HG02610 (cell line): ENCODE measurements at regions not wholly inside any gene's neighbourhood (a gene's known extent, or its start where the extent isn't known, plus 50 kb on each side); places are given as distances from the start of the nearest gene placed in this dataset.

Experiments used
- ATAC-seq: cut with Tn5 transposase; IDR thresholded peaks from one replicate; pipeline ENCODE4 v1.9.1; 2021; ENCODE audit warnings: mild to moderate bottlenecking, moderate library complexity; ENCODE audit not compliant: unreplicated experiment

DNA sequence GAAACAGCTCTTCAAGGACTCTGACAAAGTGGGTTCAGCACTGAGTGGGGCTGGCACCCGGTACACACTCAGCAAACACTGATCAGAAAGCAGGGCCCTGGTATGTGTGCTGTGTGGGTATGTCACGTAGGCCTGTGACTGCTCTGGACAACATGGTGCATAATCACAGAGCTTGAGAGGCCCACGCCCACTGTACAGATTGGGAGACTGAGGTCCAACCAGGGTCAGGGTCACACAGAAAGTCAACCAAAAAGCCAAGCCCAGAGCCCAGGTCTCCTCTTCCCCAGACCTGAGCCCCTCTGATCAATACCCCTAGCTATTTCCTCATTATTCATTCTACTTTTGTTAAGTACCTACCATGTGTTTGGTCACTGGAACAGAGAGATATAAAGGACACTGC lies 166.1 kb upstream of the LINGO1 start:
- no peak for ATAC-seq

- ATAC-seq: no peak
These were observed 165.6 kb upstream of the LINGO1 start for GRCh38 chr15:77798151-77798835.

DNA sequence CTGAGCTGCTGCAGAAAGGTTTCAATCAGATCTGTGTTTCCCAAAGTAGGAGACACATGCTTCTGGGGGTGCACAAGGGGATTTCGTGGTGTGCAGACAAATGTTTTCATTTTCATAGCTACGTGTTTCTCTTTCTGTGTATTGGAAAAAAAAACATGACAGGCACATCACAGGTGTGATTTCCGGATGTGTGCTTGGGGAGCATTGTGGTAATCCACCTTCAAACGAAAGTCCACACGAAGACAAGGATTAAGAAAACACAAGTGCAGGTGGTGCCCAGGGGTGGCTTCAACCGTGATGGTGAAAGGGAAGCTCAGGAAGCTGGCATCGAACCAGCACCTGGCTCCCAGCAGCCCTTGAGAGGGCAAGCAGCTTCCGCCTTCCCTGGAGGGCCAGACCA lies 164.6 kb upstream of the LINGO1 start:
- no peak for ATAC-seq

DNA sequence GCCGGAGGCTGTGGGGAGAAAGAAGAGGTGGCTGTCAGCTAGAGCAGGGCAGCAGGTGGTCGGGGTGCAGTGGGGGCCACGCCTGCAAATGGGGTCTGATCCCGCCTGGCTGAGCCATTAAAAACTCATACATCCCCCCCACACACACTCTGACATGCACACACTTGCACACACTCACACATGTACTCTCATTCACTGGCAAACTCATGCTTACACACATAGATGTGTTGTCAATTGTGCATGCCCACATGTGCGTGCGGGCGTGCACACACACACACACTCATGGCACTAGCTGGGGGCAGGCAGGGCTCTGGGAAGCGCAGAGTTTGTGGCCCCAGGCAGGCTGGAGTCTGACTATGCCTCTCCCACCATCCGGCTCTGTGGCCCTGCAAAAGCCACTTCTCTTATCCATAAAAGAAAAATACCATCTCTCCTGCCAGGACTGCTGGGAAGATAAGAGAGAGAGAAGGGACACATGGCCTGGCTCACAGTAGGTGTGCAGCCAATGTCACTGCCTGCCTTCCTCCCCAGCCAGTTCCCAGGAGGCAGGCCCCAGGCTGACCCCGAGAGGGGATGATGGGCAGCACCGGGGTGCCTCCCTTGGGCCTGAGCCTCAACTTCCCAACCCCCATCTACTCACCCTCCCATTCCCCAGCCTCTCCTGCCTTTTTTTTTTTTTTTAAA lies 163.5 kb upstream of the LINGO1 start:
- ATAC-seq: no peak

- no peak for ATAC-seq
These were observed 162.7 kb upstream of the LINGO1 start for GRCh38 chr15:77795446-77795845.

DNA sequence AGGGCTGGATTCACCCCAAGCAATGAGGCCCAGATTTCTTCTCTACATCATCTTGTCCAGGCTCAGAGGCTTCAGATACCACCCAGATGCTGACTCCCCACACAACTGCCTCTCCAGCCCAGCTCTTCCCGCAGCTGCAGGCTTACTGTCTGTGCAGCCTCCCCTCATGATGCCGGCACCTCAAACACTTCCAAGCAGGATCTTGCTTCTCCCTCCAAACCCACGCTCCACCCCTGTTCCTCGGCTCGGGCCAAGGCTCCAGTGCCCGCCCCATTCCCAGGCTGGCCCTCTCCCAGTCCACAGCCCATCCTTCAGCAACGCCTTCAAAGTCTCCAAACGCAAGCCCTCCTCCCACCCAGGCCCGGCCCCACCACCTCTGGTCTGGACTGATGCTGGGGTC lies 159.2 kb upstream of the LINGO1 start:
- no peak for ATAC-seq

GRCh38 chr15:77790481-77790880 lies 157.8 kb upstream of the LINGO1 start:
- no peak for ATAC-seq

GRCh38 chr15:77786956-77787355 lies 154.2 kb upstream of the LINGO1 start:
- no peak for ATAC-seq

DNA sequence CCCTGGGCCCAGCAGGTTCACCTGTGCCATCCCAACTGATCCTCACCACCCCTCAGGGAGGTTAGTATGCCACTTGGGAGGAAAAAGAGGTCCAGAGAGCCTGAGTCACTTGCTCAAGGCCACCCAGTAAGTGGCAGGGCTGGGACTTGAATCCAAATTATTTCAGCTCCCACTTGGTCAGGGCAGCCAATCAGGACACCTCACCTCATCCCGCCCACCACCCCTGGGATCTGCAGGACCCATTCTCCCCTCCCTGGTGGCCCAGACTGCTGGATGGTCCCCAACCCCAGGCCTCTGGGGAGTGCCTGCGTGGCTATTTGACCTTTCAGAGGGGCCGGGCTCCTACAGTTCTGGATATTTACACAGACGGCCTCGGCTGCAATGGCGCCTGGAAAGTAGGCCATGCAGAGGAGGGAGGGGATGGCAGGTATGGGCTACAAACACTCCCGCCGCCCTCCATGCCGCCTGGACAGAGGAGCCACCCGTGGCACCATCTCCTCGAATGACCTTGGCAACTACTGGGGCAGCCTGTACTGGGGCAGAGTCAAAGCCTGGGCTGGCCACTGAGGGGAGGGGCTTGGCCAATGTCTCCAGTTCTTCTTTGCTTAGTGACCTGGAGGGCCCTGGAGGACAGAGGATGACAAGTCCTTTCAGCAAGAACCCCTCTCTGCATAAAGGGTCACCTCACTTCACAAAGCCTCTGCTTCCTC lies 153.6 kb upstream of the LINGO1 start:
- ATAC-seq: no peak

- no peak for ATAC-seq
These were observed 151.9 kb upstream of the LINGO1 start for GRCh38 chr15:77784361-77785292.

- no peak for ATAC-seq
These were observed 150.9 kb upstream of the LINGO1 start for GRCh38 chr15:77783636-77784035.

DNA sequence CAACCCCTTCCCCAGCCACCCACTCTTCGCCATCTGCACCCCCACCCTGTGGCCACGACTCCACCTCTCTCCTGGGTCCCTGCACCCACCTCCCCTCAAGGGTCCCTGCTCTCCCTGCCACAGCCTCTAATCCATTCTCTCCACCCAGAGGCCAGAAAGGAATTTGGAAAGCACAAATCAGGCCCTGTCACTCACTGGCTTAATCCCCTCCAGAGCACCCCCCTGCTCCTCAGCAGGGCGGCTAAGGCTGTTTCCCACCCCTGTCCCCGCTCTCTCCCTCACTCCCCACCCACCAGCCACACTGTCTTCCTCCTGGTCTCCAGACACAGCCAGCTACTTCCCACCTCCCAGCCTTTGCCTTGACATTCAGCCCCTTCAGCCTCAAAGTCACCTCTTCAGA lies 150.0 kb upstream of the LINGO1 start:
- ATAC-seq: no peak

- no peak for ATAC-seq
These were observed 149.2 kb upstream of the LINGO1 start for GRCh38 chr15:77781946-77782240.

GRCh38 chr15:77781151-77781945 lies 148.6 kb upstream of the LINGO1 start:
- ATAC-seq: no peak

DNA sequence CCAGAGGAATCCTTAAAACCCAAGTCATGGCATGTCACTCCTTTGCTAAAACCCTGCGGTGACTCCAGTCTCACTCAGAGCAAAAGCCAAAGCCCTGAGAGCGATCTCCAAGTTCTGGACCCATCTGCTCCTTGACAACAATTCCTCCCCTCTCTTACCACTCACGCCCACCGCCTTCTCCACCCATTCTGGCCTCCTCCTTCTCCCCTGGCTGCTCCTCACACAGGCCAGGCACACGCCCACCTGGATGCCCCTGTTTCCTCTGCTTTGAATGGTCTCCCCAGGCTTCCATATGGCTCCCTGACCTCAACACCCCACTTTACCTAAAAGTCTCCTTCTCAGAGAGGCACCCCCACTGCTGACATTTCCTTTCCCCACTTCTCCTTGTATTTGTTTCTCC lies 146.1 kb upstream of the LINGO1 start:
- ATAC-seq: no peak

GRCh38 chr15:77775837-77776236 lies 143.1 kb upstream of the LINGO1 start:
- ATAC-seq: no peak

DNA sequence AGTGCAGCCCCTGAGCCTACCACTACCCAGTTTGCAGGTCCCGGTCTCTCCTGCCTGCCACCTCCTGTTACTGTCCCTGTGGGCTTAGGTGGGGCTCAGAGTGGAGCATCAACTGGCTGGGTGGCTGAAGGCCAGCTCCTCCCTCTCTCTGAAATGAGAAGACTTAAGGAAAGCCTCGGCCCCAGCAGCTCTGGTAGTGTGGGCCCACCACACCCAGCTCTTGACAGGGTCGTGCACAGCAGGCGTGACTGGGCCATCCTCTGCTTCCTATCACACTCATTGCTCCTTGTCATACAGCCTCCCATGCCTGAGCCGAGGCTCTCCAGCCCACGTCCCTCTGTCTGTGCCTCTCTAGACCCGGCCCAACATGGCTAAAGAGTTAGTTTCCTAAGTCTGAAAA lies 142.7 kb upstream of the LINGO1 start:
- ATAC-seq: no peak

DNA sequence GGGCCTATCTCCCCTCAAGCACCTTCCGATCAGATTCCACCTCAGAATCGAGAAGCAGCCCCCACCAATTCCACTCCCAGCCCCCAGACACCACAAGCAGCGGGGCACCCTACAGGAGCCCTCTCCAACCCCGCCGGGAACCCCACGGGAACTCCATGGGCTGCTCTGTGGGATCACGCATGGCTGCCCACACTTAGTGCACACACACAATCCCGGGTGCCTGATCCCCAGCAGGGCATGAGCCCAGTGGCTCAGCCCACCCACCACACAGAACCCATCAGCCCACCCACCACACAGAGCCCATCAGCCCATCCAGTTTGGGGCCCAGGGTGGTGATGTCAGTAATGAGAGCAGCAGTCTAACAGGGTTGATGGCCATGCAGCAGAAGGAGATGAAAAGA lies 141.6 kb upstream of the LINGO1 start:
- ATAC-seq: no peak

DNA sequence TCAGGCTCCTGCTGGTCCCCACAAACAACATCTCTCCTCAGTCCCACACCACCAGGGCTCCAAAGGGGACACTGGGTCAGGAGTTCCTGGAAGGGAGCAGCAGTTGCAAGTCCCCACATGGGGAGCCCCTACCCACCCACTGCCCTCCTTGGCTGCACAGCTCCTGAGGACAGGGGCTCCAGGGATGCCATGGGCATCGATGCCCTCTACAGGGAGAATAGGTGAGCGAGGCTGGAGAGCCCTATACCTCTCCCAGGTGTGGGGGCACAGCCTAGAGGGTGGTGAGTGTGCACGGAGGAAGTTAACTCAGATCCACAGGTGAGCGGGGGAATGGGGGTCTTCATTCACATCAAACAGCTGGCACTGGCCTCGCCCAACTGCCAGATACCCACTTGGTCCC lies 141.2 kb upstream of the LINGO1 start:
- no peak for ATAC-seq

GRCh38 chr15:77772641-77773402 lies 140.1 kb upstream of the LINGO1 start:
- no peak for ATAC-seq
